Mesendoderm (in vitro differentiated cells): ENCODE measurements at regions not wholly inside any gene's neighbourhood (a gene's known extent, or its start where the extent isn't known, plus 50 kb on each side); places are given as distances from the start of the nearest gene placed in this dataset.

Source experiments
- DNase-seq: peaks from one replicate; pipeline ENCODE4 v3.0.0; 2013
- H2AK5ac ChIP-seq: 2 replicates; pipeline ENCODE4 v1.6.1; 2013; ENCODE audit warnings: low read length, inconsistent platforms
- H2BK120ac ChIP-seq: 2 replicates; pipeline ENCODE4 v1.6.1; 2013; ENCODE audit warnings: low read depth, mild to moderate bottlenecking, low read length, moderate library complexity, mixed read lengths
- H2BK15ac ChIP-seq: replicated peaks from 2 replicates; pipeline ENCODE4 v1.6.1; 2013; ENCODE audit warnings: low read depth, mild to moderate bottlenecking, moderate library complexity
- H2BK5ac ChIP-seq: 2 replicates; pipeline ENCODE4 v1.6.1; 2013; ENCODE audit warnings: low read length, inconsistent platforms
- H3K18ac ChIP-seq: 2 replicates; pipeline ENCODE4 v1.6.1; 2013; ENCODE audit warnings: mild to moderate bottlenecking, low read length, mixed read lengths
- H3K23ac ChIP-seq: one replicate; pipeline ENCODE4 v1.6.1; 2013; ENCODE audit warnings: low read length
- H3K27ac ChIP-seq: 2 replicates; pipeline ENCODE4 v1.5.1; 2013; ENCODE audit warnings: low read depth, mild to moderate bottlenecking, inconsistent platforms, low read length, moderate library complexity
- H3K27me3 ChIP-seq: 2 replicates; pipeline ENCODE4 v1.6.1; 2013; ENCODE audit warnings: low read length, control low read depth, mild to moderate bottlenecking, inconsistent platforms; ENCODE audit not compliant: insufficient read depth, poor library complexity
- H3K36me3 ChIP-seq: 2 replicates; pipeline ENCODE4 v1.6.1; 2013; ENCODE audit warnings: low read length, inconsistent platforms; ENCODE audit not compliant: control insufficient read depth, insufficient read depth
- H3K4ac ChIP-seq: one replicate; pipeline ENCODE4 v1.6.1; 2013; ENCODE audit warnings: low read depth, mild to moderate bottlenecking, low read length, moderate library complexity
- H3K4me1 ChIP-seq: 2 replicates; pipeline ENCODE4 v1.6.1; 2013; ENCODE audit warnings: low read depth, low read length, inconsistent platforms; ENCODE audit not compliant: control insufficient read depth
- H3K4me2 ChIP-seq: 2 replicates; pipeline ENCODE4 v1.6.1; 2013; ENCODE audit warnings: low read length
- H3K4me3 ChIP-seq: 2 replicates; pipeline ENCODE4 v1.5.1; 2013; ENCODE audit warnings: mild to moderate bottlenecking, low read length
- H3K56ac ChIP-seq: one replicate; pipeline ENCODE4 v1.6.1; 2013; ENCODE audit warnings: low read length
- H3K79me1 ChIP-seq: 2 replicates; pipeline ENCODE4 v1.6.1; 2013; ENCODE audit warnings: low read length, inconsistent platforms
- H3K79me2 ChIP-seq: 2 replicates; pipeline ENCODE4 v1.6.1; 2013; ENCODE audit warnings: mild to moderate bottlenecking, low read length; ENCODE audit not compliant: control insufficient read depth, insufficient read depth
- H3K9ac ChIP-seq: 2 replicates; pipeline ENCODE4 v1.6.1; 2013; ENCODE audit warnings: low read length, inconsistent platforms
- H4K5ac ChIP-seq: one replicate; pipeline ENCODE4 v1.6.1; 2013; ENCODE audit warnings: low read length
- H4K8ac ChIP-seq: one replicate; pipeline ENCODE4 v1.6.1; 2013; ENCODE audit warnings: low read depth, mild to moderate bottlenecking, control low read depth, low read length, moderate library complexity
- WGBS: extraction: QIAGEN DNeasy Blood & Tissue Kit; methylation state at CpG from one replicate; pipeline ENCODE4 v1.1.7; 2013; ENCODE audit warnings: low lambda C conversion rate, missing lambda C conversion rate; ENCODE audit not compliant: insufficient coverage; ENCODE audit errors: extremely low coverage; 5-methylcytosine and 5-hydroxymethylcytosine counted together

- no peaks in the 10 kb centered on the region for H3K79me2 ChIP-seq
- H4K5ac ChIP-seq, result no peak overlapping the region
- no peak overlapping the region for H4K8ac ChIP-seq
- no peaks in the 10 kb centered on the region for H3K4me1 ChIP-seq
- H3K4ac ChIP-seq, result no peak overlapping the region
- H3K4me3 ChIP-seq, result no peak overlapping the region
- no peak overlapping the region for H3K56ac ChIP-seq
- H3K18ac ChIP-seq, result no peak overlapping the region
- DNase-seq, result no peak
- H2BK120ac ChIP-seq, result no peak overlapping the region
- peaks cover 2% of the 10 kb centered on the region for H3K27me3 ChIP-seq
- no peak overlapping the region for H3K4me2 ChIP-seq
- H2BK15ac ChIP-seq, result no peak overlapping the region
- no peak overlapping the region for H3K27ac ChIP-seq
- no peak overlapping the region for H3K23ac ChIP-seq
- no CpG with 5 or more reads among the region's 9 CpGs for WGBS
- H2BK5ac ChIP-seq, result no peak overlapping the region
- no peaks in the 10 kb centered on the region for H3K36me3 ChIP-seq
- no peaks in the 10 kb centered on the region for H3K79me1 ChIP-seq
- H2AK5ac ChIP-seq, result no peak overlapping the region
- H3K9ac ChIP-seq, result no peak overlapping the region
Measured at GRCh38 chr2:15727396-15728244, 136.0 kb downstream of the DDX1 start.

DNA sequence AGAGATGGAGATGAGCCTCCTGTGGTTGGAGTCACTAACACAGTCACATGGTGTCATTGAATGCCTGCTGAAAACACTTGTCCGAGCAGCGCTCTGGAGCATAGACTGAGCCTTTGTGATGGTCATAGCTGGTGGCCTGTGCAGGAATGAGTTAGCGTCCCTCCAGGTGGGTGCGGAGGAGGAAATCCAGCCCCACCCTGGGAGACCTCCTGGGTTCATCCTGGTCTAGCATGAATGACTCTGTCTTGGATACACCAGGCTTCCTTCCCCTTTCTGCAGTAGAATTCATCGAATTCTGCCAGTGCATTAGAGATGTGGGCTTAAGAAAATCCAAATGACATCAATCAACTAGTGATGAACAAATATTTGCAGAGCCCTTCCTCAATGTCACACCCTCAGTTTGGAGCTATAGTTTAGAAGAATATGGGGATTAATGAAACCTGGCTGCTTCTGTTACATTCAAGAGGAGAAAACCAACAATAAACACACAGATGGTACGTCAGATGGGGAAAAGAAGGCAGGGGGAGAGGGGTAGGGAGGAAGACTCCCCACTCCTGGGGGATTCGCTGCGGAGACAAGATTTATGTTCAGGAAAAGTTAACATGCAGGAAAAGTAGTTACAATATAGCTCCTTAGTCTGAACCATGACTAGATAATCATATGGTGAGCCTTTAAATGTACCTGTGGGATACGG lies 136.7 kb downstream of the DDX1 start:
- Histone ChIP-seq H3K9ac (no peak overlapping the region), H3K56ac (no peak overlapping the region), H4K5ac (no peak overlapping the region), H3K4me2 (no peak overlapping the region), H2BK120ac (no peak overlapping the region), H3K36me3 (no peaks in the 10 kb centered on the region), H3K27ac (no peak overlapping the region), H3K4me1 (no peaks in the 10 kb centered on the region), H3K79me1 (no peaks in the 10 kb centered on the region), H3K79me2 (no peaks in the 10 kb centered on the region), H3K4me3 (no peak overlapping the region), H2AK5ac (no peak overlapping the region), H2BK5ac (no peak overlapping the region), H2BK15ac (no peak overlapping the region), H4K8ac (no peak overlapping the region), H3K4ac (no peak overlapping the region), H3K23ac (no peak overlapping the region), H3K18ac (no peak overlapping the region), H3K27me3 (peaks cover 4% of the 10 kb centered on the region)
- WGBS, result no CpG with 5 or more reads among the region's 9 CpGs
- DNase-seq, result no peak

- H3K4me2 ChIP-seq, result no peak overlapping the region
- H3K18ac ChIP-seq, result no peak overlapping the region
- no peaks in the 10 kb centered on the region for H3K79me1 ChIP-seq
- H2AK5ac ChIP-seq, result no peak overlapping the region
- H4K5ac ChIP-seq, result no peak overlapping the region
- no peak overlapping the region for H2BK5ac ChIP-seq
- H3K23ac ChIP-seq, result no peak overlapping the region
- WGBS, result no CpG with 5 or more reads among the region's 7 CpGs
- no peak overlapping the region for H3K4ac ChIP-seq
- H3K27ac ChIP-seq, result no peak overlapping the region
- H2BK120ac ChIP-seq, result no peak overlapping the region
- H3K4me1 ChIP-seq, result no peaks in the 10 kb centered on the region
- DNase-seq, result no peak
- no peak overlapping the region for H3K4me3 ChIP-seq
- H3K27me3 ChIP-seq, result peaks cover 4% of the 10 kb centered on the region
- H2BK15ac ChIP-seq, result no peak overlapping the region
- no peak overlapping the region for H3K56ac ChIP-seq
- H3K9ac ChIP-seq, result no peak overlapping the region
- no peaks in the 10 kb centered on the region for H3K36me3 ChIP-seq
- no peak overlapping the region for H4K8ac ChIP-seq
- no peaks in the 10 kb centered on the region for H3K79me2 ChIP-seq
Measured at GRCh38 chr2:15729001-15729400, 137.3 kb downstream of the DDX1 start.

DNA sequence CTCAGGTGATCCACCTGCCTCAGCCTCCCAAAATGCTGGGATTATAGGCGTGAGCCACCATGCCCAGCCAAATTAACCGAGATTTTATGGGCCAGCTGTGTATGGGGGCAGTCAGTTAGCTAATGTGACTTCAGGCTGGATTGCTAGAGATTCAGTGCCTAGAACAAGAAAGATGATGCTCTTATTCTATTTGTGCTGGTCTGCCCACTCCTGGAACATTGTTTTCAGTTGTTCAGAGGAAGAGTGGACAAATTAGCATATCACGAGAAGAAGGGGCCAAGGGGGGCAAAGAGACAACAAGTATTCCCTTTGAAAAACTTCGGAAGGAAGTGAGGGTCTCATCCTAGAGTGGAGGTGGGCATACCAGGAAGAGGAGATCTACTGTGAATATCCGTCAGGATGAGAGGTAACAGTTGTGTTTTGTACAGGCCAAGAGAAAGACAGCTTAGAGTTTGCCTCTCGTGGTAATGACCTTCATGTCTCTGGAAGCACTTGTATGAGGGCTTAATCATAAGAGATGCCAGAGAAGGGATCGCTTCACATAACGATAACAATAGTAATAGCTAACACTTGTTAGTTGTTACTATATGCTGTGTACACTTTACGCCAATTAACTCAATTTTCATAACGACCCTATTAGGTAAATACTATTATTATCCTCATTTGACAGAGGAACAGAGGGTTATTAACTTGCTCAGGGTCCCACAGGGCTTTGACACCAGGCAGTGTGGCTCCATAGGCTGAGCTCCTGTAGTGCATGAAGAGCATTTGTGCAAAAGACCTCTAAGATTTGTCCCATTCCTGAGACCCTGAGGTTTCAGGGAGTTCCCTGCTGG lies 138.3 kb downstream of the DDX1 start:
- no peak overlapping the region for H3K4me3 ChIP-seq
- no peak overlapping the region for H4K8ac ChIP-seq
- H3K79me1 ChIP-seq, result no peaks in the 10 kb centered on the region
- no peak overlapping the region for H2AK5ac ChIP-seq
- no peak overlapping the region for H2BK15ac ChIP-seq
- H3K23ac ChIP-seq, result no peak overlapping the region
- H3K9ac ChIP-seq, result no peak overlapping the region
- no peak overlapping the region for H2BK120ac ChIP-seq
- no CpG with 5 or more reads among the region's 10 CpGs for WGBS
- H3K4me2 ChIP-seq, result no peak overlapping the region
- H3K4ac ChIP-seq, result no peak overlapping the region
- no peak overlapping the region for H4K5ac ChIP-seq
- no peaks in the 10 kb centered on the region for H3K79me2 ChIP-seq
- H3K4me1 ChIP-seq, result peaks cover 4% of the 10 kb centered on the region
- H2BK5ac ChIP-seq, result no peak overlapping the region
- no peak overlapping the region for H3K56ac ChIP-seq
- no peak overlapping the region for H3K27ac ChIP-seq
- H3K36me3 ChIP-seq, result no peaks in the 10 kb centered on the region
- no peak overlapping the region for H3K18ac ChIP-seq
- DNase-seq, result no peak
- peaks cover 4% of the 10 kb centered on the region for H3K27me3 ChIP-seq

DNA sequence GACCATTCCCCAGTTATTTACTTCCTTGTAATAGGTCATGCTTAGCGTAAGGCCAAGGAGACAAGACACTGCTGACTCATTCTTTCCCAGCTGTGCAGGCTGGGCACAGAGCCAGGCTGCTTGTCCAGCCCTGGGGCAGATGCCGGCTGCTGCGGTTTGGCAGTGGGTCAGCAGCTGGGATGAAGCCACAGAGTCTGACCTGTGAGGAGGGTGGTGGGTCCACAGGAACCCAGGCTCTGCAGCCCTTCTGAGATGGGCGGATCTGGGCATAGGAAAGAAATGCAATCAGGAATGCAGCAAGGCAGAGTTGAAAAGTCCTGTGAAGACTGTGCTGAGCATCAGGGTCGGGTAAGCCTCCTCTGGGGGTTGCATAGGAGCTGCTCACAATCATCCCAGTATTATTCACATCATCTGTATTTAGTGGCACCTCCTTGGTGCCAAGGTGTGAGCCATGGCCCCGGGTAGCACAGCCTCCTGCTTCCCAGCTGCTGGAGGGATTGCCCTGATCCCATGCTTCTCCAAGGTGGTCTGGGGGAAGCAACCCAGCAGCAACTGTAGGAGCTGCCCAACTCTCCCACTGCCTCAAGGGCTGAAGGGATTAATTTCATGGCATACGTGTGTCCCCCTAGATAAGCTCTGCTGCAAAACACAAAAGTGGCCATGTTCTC lies 139.0 kb downstream of the DDX1 start:
- H3K23ac ChIP-seq, result no peak overlapping the region
- peaks cover 4% of the 10 kb centered on the region for H3K27me3 ChIP-seq
- H3K9ac ChIP-seq, result no peak overlapping the region
- no CpG with 5 or more reads among the region's 7 CpGs for WGBS
- no peak overlapping the region for H3K18ac ChIP-seq
- no peak overlapping the region for H3K56ac ChIP-seq
- no peak overlapping the region for H4K8ac ChIP-seq
- no peak overlapping the region for H4K5ac ChIP-seq
- H3K4ac ChIP-seq, result no peak overlapping the region
- H2AK5ac ChIP-seq, result no peak overlapping the region
- no peaks in the 10 kb centered on the region for H3K79me1 ChIP-seq
- H3K36me3 ChIP-seq, result no peaks in the 10 kb centered on the region
- no peak overlapping the region for H2BK5ac ChIP-seq
- H3K4me1 ChIP-seq, result peaks cover 7% of the 10 kb centered on the region
- no peak overlapping the region for H3K4me3 ChIP-seq
- H3K79me2 ChIP-seq, result no peaks in the 10 kb centered on the region
- H3K27ac ChIP-seq, result no peak overlapping the region
- no peak overlapping the region for H2BK15ac ChIP-seq
- H3K4me2 ChIP-seq, result no peak overlapping the region
- DNase-seq, result peak; percentile 60
- H2BK120ac ChIP-seq, result no peak overlapping the region
